ENCODE measurements at regions not wholly inside any gene's neighbourhood (a gene's known extent, or its start where the extent isn't known, plus 50 kb on each side); places are given as distances from the start of the nearest gene placed in this dataset.

- TF ChIP-seq CTCF (IDR thresholded peaks at IDR 0.05; ENCODE audit: poor library complexity) (no peak), EZH2 (IDR thresholded peaks at IDR 0.05; ENCODE audit: borderline replicate concordance) (no peak)
Measured at GRCh38 chr4:99763635-99764101, 53.0 kb upstream of the DAPP1 start.
